ENCODE measurements at regions not wholly inside any gene's neighbourhood (a gene's known extent, or its start where the extent isn't known, plus 50 kb on each side); places are given as distances from the start of the nearest gene placed in this dataset.
"Not testable (repeated sequence)": the region's sequence is repeated elsewhere in the genome, so short reads cannot be mapped to it uniquely, and the experiment has no call there.

GRCh38 chr17:5753421-5753820, 169.1 kb upstream of the NLRP1 start:
- no peak for DNase-seq

GRCh38 chr17:5757314-5757907, 173.1 kb upstream of the NLRP1 start:
- no peak for DNase-seq

- DNase-seq = no peak
Measured at GRCh38 chr17:5758651-5759050, 174.3 kb upstream of the NLRP1 start.

GRCh38 chr17:5759501-5759925, 175.2 kb upstream of the NLRP1 start:
- no peak for DNase-seq

- no peak for DNase-seq
Measured at GRCh38 chr17:5762191-5762590, 177.9 kb upstream of the NLRP1 start.

- DNase-seq = no peak
Measured at GRCh38 chr17:5763595-5764306, 179.4 kb upstream of the NLRP1 start.

GRCh38 chr17:5769593-5770354, 185.5 kb upstream of the NLRP1 start:
- DNase-seq = no peak

GRCh38 chr17:5770441-5771270, 186.3 kb upstream of the NLRP1 start:
- DNase-seq = no peak

- DNase-seq = not testable (repeated sequence)
Measured at GRCh38 chr17:5771271-5771577, 186.9 kb upstream of the NLRP1 start.

GRCh38 chr17:5772017-5772416, 187.7 kb upstream of the NLRP1 start:
- not testable (repeated sequence) for DNase-seq

GRCh38 chr17:5772720-5773119, 188.4 kb upstream of the NLRP1 start:
- no peak for DNase-seq

GRCh38 chr17:5773816-5774360, 189.6 kb upstream of the NLRP1 start:
- DNase-seq = no peak

- DNase-seq = no peak
Measured at GRCh38 chr17:5775098-5775497, 190.8 kb upstream of the NLRP1 start.

GRCh38 chr17:5780476-5780875, 196.2 kb upstream of the NLRP1 start:
- no peak for DNase-seq

- DNase-seq = no peak
Measured at GRCh38 chr17:5781236-5781927, 197.1 kb upstream of the NLRP1 start.

GRCh38 chr17:5783269-5783668, 199.0 kb upstream of the NLRP1 start:
- DNase-seq = no peak

- DNase-seq = no peak
Measured at GRCh38 chr17:5783851-5784250, 199.5 kb upstream of the NLRP1 start.

- no peak for DNase-seq
Measured at GRCh38 chr17:5784791-5785190, 200.5 kb upstream of the NLRP1 start.

- DNase-seq = no peak
Measured at GRCh38 chr17:5785338-5785737, 201.0 kb upstream of the NLRP1 start.

GRCh38 chr17:5785867-5786509, 201.7 kb upstream of the NLRP1 start:
- DNase-seq = no peak

GRCh38 chr17:5786510-5786875, 202.2 kb upstream of the NLRP1 start:
- no peak for DNase-seq

All from KG1 (cell line).